GM21515 (cell line): ENCODE measurements at regions not wholly inside any gene's neighbourhood (a gene's known extent, or its start where the extent isn't known, plus 50 kb on each side); places are given as distances from the start of the nearest gene placed in this dataset.

Source experiments
- ATAC-seq: cut with Tn5 transposase; IDR thresholded peaks from one replicate; pipeline ENCODE4 v1.9.1; 2021; ENCODE audit not compliant: unreplicated experiment

DNA sequence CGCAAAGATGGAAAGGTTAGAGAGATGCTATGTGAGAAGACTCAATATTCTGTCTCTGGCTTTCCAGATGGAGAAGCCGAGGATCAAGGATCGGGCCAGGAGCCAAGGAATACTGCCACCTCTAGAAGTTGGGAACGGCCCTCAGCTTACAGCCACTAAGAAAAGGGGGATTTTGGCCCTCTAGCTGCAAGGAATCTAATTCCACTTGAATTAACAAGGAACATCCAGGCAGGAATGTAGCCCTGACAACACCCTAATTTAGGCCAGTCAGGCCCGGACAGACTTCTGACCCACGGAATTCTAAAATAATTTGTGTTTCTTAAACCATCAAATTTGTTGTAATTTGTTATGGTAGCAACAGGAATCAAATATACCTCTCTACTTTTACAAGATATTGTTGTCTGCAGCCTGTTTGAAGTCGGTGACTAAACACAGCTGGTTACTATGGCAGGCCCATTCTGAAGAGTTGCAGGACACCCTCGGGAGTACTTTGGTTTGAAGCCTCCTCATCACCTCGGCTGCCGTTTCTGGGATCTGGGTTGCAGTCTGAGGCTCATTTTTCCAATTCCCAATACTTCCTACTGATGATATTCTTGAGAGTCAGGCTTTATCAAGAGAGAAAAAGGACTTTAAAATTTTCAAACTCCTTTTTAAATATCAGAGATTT, 1131.2 kb downstream of the TSN start:
- ATAC-seq, result no peak

DNA sequence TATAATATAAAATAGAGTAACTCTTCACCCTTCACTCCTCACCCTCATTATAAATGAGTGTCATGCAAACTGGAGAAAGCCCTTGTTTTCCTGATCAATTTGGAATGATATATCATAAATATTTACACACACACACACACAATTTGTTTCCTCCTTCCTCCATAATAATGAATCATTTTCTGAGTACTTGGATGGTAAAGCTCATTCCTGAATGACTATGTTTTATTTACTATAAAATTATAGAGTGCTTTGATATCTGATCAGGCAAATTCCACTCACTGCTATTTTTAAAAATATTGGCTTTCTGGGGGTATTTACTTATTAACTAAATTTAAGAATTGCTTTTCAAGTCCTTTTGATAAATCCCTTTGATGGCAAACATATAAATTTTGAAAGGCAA, 1125.5 kb upstream of the CNTNAP5 start:
- no peak for ATAC-seq

DNA sequence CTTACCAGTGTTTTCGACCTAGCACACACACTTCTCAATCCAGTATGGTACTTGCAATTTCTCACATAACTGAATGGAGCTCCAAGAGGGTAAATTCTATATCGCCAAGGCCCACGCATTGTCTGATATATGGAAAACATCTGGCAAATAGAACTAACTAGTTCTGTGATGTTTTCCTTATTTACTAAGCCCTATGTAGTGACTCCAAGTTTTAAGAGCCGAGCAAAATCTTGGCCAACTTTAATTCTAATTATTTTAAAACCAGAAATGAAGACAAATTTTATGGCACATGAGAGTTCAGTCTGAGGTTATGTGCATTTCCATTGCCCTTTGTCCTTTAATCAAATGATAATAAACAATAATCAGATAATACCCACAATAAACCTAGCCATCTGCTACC, 1119.7 kb upstream of the CNTNAP5 start:
- ATAC-seq, result no peak

DNA sequence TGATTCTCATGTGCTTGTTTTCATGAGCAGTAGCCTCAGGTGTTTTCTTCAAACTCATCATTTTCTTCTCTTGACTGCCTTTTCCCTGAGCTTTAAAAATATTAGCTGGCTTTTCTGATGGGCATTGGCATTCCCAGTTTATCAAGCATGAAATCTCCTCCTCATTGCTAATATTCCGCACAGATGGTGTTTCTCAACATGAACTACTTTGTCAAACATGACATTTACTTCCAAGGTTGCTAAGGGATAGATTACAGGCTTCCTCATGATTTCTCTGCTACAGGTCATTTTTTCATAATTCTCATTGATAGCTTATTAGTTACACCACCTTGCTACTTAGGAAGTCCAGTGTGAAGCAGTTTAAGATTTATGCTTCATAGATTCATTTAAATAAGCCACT, 1116.9 kb upstream of the CNTNAP5 start:
- ATAC-seq, result no peak

DNA sequence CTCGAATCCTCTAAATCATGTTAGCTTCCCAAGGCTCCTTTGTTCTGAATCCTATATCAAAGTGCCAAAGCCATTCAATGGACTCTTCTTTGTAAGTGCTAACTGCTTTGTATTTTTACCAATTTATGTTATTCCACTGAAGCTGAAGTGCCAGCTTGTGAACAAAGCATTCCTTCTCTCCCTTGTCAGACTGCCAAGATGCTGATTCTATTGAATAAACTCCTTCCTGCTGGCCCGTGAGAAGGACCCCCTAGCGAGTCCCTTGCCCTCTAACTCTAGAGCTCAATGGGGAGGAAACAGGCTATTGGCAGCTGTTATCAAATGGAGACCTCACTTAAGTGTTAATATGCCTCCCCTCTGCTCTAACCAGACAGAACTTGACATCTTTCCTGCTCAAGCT, 1097.9 kb upstream of the CNTNAP5 start:
- ATAC-seq, result no peak

DNA sequence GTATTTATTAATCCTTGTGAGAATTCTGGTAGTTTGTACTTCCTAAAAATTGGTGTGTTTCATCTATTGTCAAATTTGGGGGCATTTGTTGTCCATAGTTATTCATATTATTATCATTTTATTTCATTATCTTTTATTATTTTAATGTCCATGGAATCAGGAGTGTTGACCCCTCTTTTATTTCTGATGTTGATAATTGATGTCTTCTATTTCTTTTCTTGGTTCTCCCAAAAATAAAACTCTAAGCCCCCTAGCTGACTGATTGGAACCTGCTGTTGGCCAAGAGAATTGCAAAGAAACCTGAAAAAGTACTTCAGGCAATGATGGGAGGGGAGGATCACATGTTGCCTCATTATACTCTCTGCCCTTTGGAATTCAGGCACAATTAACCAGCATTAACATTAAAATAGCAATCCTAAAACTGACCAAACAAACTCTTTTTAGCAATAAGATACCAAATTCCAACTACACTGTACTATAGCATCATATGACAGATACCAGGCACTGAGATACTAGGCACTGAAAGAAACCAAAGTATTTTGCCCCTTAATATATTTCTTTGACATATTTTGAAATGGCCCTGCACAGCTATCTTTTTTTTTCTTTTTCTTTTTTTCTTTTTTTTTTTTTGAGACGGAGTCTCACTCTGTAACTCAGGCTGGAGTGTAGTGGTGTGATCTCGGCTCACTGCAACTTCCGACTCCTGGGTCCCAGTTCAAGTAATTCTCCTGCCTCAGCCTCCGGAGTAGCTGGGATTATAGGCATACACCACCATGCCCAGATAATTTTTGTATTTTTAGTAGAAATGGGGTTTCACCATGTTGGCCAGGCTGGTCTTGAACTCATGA, 1097.2 kb upstream of the CNTNAP5 start:
- no peak for ATAC-seq

DNA sequence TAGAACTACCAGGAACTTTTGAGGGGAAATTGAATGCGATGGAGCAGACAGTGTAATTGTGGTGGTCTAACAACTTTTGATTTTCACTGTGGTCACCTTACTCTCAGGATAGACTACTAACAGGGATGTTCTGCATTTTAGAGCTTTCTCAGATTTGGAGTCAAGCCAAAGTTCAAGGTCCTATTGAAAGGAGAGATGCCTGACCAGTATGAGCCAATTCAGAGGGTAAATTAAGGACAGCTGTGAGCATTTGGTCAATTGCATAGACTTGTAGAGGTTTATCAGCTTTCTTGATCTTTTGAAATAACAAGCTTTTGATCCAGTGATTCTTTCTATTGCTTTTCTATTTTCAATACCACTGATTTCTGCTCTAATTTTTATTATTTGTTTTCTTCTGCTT, 1095.7 kb upstream of the CNTNAP5 start:
- ATAC-seq, result no peak

DNA sequence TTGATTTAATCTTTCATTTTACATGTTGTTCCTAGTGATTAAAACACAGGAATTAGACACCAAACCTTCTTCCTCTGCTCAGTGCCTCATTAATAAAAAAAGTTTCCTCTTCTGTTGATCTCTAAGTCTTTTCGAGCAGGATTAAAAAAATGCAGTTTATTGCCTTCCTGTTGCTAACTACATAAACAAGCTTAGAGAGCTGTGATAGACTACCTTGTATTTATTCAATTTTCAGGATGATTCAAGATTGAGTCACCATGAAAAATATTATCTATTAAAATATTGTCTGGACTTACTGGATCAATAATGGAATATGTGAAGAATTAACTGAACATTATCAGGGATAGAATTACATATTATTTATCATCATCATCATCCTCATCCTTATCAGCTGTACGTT, 1089.6 kb upstream of the CNTNAP5 start:
- no peak for ATAC-seq

DNA sequence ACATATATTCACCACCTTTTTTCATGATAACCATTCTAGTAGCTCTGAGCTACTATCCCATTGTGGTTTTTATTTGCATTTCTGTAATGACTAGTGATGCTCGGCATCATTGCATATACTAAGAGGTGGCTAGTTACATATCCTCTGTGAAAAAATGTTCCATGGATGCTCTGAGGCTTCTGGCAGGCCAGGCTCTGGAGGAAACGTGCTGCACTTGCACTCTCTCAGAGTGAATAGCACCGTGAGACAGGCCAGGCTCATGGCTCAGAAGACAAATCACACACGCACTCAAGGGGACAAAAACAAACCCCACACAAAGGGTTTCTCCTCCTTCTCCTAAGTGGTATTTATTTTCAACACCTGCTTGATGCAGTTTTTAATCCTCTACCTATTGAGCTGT, 1085.3 kb upstream of the CNTNAP5 start:
- ATAC-seq, result no peak

DNA sequence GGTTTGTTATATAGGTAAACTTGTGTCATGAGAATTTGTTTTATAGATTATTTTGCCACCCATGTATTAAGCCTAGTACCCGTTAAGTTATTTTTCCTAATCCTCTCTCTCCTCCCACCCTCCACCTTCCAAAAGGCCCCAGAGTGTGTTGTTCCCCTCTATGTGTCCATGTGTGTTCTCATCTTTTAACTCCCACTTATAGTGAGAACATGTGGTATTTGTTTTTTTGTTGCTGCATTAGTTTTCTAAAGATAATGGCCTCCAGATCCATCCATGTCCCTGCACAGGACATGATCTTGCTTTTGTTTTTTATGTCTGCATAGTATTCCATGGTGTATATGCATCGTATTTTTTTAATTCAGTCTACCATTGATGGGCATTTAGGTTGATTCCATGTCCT, 1075.6 kb upstream of the CNTNAP5 start:
- ATAC-seq, result no peak

DNA sequence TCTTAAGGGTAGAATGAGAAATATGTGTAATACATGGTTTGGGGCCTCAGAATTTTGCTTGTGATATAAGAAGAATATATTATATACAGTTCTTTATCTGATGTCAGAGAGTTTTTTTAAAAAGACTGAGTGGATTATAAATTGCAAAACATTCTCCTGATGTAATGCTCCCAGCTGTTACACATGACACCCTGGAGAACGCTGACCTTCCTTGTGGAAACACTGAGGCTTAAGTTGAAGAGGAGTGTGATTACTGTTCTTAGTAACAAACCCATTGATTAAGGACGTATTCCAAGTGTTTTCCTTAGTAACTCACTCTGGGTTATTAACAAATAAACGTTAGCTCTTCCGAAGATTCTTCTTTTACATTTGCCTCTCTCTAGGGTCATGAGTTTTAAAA, 1069.3 kb upstream of the CNTNAP5 start:
- no peak for ATAC-seq

DNA sequence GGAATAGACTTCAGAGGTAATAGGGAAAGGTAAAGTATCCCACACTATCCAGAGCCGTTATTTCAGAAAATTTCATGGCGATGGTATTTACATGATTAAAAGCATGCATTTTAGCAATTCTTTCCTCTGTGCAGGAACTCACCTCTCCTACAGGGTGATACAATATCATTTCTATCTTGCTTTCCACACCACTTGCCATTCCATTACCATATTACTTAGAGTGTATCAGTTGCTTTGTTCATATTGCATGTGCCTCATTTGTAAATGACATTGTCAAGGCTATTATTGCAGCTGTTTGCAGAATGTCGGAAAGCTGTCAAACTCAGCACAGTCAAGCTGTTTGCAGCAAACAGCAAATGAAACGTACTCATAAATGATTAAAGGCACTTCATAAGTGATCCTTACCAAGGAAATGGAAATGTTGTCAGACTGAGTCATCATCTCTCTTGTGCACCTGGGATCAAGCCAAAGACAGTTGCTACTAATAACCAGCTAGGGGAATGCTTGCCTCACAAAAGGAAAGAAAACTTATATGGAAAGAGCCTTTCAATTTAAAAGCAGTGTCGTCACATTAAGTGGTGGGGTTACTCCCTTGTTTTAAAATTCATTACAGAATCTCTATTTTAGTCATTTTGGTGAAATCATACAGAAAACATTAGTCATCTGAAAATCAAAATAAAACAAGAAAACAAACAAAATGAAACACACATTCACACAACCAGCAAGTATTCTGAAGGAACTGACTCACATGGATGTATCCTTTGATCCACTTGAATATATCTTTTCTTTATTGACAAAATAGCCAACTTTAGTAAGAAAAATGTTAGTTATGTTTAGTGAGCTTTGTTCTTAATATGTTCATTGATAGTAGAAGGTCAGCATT, 1064.1 kb upstream of the CNTNAP5 start:
- no peak for ATAC-seq

DNA sequence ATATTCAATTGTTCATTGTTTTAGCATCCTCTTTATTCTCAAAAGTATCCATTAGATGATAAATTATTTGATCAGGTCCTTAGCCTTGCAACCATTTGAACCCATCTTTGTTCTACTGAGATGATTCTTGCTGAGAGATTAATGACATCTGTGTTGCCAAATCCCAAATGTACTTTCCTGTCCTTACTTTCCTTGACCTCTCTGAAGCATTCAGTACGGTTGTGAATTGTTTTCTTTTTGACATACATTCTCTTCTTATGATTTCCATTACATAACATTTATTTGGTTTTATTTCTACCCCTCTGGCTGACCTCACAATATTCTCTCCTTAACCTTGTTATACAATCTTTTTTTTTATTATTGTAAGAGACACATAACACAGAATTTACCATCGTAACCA, 1058.6 kb upstream of the CNTNAP5 start:
- ATAC-seq, result no peak

DNA sequence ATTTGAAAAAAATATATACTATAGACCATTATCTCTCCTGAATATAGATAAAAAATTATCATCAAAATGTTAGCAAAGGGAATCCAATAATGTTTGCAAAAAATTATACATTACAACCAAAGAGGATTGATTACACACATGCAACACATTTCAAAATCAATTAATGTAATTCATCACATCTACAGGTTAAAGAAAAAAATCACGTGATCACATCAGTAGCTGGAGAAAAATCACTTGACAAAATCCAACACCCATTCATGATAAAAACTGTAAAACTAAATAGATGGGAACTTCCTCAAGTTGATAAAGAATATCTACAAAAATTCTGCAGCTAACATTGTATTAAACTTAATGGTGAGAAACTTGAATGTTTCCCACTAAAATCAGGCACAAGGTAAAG, 1047.5 kb upstream of the CNTNAP5 start:
- no peak for ATAC-seq

DNA sequence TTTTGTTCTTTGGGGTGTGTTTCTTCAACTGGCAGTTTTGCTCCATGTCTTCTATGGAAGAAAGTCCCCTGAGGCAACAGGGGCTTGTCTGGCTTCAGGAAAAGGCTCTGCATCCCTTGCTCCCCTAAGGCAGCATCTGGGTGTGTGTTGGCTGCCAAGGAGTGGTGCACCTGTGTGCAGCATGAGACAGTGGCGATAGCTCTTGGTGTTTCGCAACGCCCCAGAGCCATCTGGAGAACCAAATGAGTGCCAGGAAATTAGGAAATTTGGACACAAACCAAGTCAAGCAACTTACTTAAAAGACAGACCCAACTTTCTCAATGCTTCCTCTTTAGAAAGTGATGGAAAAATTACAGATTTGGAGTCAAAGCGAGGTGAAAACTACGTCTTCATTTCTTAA, 1044.4 kb upstream of the CNTNAP5 start:
- ATAC-seq, result no peak

DNA sequence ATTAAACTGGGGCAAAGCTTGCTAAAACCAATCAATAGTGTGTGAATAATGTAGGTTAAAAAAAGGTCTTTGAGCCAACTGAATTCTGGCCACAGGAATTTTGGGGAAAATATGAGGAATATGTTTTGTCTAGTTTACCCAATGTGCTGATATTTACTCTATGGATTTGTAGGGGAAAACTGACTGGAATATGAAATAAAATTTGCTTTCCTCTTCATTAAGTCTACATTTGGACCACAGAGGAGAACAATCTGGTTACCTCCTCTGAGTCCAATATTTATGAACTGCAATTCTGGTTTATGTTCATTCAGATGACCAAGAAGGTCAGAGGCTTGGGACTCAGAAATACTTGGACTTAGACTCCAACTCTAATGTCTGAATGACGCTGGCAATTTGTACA, 1042.2 kb upstream of the CNTNAP5 start:
- no peak for ATAC-seq

DNA sequence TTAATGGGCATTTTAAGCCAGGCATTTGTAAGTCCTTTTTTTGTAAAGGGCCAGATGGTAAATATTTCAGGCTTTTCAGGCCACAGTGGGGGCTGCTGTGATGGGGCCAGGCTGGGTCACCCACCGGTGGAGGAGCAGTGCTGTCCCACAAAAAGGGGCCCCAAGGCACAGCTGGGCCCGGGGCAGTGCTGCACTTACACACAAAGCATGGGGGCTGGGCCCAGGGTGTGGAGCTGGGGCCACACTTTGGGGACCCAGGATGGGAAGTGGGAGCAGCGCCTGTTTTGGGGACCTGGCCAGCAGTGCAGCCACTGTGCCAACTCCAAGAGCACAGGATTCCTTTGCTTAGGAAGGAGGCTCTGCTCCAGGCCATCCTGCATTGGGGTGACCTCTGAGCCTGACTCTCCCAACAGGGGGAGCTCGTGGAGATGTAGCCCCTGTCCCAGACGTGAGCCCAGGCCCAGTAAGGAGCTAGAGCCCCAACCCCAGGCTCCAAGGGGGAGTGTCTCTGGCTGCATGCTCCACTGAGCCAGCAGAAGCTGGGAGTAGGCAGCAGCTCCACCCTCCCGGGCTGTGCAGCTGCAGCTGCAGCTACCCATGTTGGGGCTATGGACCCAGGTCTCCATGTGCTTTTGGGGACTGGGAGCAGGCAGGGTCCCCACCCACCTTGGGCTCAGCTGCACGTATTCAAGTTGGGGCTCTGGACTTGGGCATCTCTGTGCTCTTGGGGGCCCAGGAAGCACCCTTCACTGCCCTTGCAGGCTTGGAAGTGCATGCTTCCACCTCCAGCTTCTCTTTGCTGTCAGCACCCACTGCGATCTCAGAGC, 1036.5 kb upstream of the CNTNAP5 start:
- ATAC-seq, result no peak

DNA sequence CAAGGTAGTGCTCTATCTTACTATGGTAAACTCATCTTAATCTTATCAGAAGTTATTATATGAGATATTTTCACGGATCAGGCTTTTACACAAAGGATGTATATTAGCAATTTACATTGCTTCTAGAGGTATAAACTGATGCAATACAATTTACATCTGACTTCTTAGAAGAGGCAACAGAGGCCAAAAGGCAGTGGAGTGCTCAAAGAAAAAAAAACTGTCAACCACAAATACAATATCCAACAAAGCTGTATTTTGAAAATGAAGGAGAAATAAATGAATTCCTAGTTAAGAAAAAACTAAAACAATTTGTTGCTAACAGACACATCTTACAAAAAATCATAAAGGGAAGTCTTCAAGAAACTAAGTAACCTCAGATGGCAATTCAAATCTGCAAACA, 1031.5 kb upstream of the CNTNAP5 start:
- no peak for ATAC-seq

DNA sequence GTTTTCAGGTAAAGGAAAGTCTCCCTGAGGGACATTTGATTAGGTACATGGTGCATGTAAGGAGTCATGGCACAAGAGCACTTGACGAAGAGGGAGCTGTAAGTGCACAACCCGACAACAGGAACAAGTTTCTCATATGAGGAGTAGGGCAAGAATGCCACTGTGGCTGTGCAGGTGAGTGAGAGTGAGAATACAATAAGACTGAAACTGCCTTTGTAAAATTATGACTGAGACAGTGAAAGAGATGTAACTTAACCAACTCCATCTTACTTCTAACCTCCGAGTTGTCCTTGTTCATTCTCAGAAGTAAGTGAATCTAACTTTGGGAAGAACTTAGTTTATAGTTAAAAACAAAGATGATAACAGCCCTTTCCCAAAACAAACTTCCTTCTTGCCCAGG, 1025.8 kb upstream of the CNTNAP5 start:
- ATAC-seq, result no peak

DNA sequence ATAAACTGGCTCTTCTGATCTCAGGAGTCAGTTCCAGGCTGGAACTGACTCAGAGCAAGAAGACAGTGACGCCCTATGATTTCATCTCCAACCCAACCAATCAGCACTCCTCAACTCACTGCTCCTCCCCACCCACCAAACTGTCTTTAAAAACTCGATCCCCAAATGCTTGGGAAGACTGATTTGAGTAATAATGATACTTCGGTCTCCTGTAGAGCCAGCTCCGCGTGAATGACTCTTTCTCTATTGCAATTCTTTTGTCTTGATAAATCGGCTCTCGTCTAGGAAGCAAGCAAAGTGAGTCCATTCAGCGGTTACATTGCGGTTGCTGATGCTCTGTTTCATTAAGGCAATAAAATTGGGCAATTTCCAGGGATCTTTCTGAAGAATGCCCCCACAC, 1025.3 kb upstream of the CNTNAP5 start:
- no peak for ATAC-seq
